Fibroblast of skin of abdomen (primary cell): ENCODE measurements at regions not wholly inside any gene's neighbourhood (a gene's known extent, or its start where the extent isn't known, plus 50 kb on each side); places are given as distances from the start of the nearest gene placed in this dataset.
"Not testable (repeated sequence)": the region's sequence is repeated elsewhere in the genome, so short reads cannot be mapped to it uniquely, and the experiment has no call there.

ENCODE experiments used
- DNase-seq: peaks from one replicate; pipeline ENCODE4 v3.0.0-alpha.2; 2013

DNA sequence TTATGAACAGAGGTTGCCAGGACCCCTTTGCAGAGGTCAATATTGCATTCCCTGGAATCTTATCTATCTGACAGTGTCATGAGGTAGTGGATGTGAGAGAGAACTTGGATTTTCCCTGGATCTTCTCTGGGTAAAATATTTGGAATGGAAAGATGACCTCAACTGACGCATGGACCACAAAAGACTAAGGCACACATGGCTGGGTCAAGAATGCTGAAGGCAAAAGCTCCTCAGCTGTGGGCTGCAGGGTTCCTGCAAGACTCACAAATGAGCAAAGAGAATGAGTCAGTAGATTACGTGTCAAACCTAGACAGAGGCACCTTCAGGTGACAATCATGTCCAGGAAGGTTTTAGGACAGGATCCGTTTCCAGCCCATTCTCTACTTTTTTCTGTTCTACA lies 484.0 kb downstream of the C6orf118 start:
- no peak for DNase-seq

- no peak for DNase-seq
These were observed 491.7 kb downstream of the C6orf118 start for GRCh38 chr6:164817662-164818061.

DNA sequence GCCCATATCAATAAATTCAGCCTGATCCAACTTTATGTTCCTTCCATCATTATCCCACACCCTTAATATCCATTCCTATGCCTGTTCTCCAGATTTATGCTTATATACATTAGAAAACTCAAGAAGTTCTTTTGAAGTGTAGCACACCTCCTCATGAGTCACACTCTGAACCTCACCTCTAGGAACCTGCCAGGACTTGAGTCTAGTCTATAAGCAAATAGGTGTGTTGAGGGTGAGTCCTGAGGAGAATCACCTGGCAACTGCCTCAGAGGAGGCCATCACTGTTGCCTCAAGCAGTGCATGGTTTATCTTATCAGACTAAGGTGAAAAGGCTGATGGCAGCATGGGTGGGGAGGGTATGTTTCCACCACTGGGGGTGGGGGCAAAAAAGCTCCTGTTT lies 496.7 kb downstream of the C6orf118 start:
- DNase-seq, result no peak

DNA sequence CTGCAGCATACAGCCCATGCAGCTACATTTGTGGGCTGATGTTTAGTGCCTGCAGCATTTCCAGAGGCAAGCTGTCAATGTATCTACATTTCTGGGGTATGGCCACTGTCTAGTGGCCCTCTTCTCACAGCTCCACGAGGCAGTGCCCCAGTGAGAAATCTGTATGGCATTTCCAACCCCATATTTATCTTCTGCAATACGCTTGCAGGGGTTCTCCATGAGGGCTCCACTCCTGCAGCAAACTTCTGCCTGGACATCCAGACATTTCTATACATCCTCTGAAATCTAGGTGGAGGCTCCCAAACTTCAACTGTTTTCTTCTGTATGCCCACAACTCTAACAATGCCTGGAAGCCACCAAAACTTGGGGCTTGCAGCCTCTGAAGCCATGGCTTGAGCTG lies 502.3 kb downstream of the C6orf118 start:
- DNase-seq, result no peak

DNA sequence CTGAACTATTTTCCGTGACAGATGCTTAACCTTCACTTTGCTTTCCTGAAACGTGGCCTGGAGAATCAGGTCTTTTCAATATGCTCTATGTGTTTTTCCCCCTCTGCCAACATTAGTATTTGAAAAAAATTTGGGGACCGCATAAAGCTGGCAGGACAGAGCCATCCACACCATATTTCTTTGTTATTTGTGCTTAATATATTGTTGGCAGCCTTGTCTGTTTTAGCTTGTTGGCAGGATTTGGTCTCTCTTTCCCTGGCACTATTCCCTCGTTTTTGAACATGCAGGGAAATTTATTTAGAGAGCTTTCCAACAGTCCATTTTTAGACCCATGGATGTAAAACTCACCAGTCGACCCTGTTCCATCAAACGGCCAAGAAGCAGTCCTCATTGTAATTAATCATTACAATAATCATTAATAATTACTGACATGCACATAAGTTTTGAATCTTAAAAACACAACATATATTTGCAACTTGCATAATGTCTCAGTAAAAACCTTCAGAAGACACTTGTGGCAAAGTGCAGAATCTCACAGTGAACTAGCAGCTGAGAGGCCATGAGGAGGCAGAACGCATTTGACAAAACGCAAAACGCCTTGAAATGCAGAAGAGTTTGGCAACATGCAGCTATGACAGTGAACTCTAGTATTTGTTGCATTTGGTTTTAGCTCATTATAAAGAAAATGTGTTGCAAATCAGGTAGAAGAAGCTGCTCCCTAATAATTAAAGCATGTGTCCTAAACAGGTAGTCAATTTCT lies 514.2 kb downstream of the C6orf118 start:
- DNase-seq, result no peak

GRCh38 chr6:164792666-164793065 lies 516.7 kb downstream of the C6orf118 start:
- no peak for DNase-seq

DNA sequence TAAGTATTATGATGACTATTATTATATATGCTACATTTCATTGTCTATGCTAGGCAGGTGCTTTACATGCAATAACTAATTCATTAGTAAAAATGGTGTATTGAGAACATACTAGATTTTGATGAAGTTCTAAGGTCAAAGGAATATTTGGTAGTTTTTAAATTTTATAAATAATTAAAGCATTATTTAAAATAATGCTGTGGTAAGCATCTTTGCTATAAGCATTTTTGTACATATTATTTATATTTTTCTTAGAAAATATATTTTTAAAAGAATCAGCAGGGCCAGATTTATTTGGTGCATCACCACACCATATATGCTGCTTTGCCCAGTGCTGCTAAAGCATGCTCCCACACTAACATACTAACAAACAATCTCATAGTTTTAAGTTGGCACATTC lies 517.9 kb downstream of the C6orf118 start:
- no peak for DNase-seq

DNA sequence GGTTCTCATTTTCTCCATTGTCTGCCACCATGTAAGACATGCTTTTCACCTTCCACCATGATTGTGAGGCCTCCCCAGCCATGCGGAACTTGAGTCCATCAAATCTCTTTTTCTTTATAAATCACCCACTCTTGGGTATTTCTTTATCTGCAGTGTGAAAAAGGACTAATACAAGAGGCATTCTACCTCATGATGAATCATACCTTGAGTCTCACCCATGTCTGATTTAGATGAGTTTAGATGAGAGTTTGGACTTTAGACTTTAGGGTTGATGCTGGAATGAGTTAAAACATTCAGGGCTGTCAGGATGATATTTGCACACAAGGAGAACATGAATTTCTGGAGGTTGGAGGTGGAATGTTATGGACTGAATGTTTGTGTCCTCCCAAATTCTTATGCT lies 545.6 kb downstream of the C6orf118 start:
- DNase-seq, result no peak

DNA sequence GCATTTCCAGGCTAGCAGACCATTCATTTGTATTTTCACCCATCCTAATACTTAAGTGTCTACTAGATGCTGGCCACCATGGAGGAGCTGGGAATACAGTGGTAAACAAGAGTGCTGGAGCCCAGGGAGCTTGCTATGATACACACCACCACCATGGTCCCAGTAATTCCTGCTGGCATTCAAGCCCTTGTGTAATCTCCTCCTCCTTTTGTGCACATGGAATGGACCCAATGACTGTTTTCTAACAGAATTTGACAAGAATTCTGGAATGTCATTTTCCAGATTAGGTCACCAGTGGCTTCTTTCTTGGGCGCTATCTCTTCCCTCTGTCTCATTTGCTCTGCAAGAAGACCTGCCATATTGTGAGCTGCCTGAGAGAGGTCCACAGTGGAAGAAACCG lies 552.0 kb downstream of the C6orf118 start:
- no peak for DNase-seq

- DNase-seq, result no peak
These were observed 552.7 kb downstream of the C6orf118 start for GRCh38 chr6:164756723-164757122.

DNA sequence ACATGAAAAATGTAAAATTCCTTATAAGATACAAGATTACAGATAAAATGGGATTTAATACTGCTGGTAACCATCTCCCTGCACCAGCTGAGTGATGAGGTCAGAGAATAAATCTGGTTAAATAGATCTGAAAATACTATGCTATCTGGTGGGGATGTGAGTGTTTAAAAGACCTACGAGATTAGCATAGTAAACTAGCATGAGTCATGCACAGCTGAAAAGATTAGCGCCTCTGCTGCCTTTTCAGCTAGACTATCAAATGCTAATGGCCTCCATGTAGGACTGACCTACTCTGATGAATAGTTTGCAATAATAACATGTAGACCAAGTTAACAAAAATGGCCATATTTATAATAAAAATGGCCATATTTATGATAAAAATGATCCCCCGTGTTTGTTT lies 553.3 kb downstream of the C6orf118 start:
- DNase-seq, result peak; percentile 13

GRCh38 chr6:164753517-164753916 lies 555.9 kb downstream of the C6orf118 start:
- peak; percentile 88 for DNase-seq

GRCh38 chr6:164751395-164751794 lies 558.0 kb downstream of the C6orf118 start:
- no peak for DNase-seq

GRCh38 chr6:164750128-164750527 lies 559.3 kb downstream of the C6orf118 start:
- no peak for DNase-seq

- peak; percentile 94 for DNase-seq
These were observed 560.0 kb downstream of the C6orf118 start for GRCh38 chr6:164749221-164750064.

- DNase-seq, result no peak
These were observed 565.1 kb downstream of the C6orf118 start for GRCh38 chr6:164744301-164744700.

GRCh38 chr6:164741938-164742451 lies 567.4 kb downstream of the C6orf118 start:
- DNase-seq, result no peak

GRCh38 chr6:164736090-164736489 lies 573.3 kb downstream of the C6orf118 start:
- DNase-seq, result not testable (repeated sequence)

DNA sequence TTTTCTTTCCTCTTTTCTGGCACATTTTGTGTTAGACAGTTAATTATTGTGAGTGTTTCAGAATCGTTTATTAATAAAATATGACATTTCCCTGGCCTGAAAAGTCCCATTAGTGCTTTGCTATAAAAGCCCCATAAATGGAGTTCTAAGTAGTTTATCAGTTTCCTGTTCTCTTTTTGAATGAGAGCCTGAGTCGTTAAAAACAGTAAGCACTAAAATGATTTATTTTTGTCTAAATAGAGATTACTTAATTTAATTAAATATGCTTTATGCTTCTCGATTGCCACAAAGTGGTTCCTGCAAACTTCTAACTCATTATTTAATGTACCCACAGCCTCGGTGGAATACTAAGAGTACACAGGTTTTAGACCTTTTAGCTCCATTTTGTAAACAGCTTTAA lies 577.9 kb downstream of the C6orf118 start:
- no peak for DNase-seq

DNA sequence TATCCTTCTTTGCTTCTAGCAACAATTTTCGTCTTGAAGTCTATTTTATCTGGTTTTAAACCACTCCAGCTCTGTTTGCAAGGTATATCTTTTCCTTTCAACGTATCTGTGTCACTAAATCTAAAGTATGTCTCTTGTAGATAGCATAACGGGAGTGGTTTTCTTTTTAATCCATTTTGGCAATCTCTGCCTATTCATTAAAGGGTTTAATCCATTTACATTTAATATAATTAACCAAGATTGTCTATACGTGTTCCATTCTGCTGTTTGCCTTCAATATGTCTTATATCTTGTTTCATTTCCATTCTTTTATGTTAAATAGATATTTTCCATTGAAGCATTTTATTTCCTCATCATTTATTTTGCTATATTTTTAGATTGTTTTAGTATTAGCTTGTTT lies 587.9 kb downstream of the C6orf118 start:
- no peak for DNase-seq

DNA sequence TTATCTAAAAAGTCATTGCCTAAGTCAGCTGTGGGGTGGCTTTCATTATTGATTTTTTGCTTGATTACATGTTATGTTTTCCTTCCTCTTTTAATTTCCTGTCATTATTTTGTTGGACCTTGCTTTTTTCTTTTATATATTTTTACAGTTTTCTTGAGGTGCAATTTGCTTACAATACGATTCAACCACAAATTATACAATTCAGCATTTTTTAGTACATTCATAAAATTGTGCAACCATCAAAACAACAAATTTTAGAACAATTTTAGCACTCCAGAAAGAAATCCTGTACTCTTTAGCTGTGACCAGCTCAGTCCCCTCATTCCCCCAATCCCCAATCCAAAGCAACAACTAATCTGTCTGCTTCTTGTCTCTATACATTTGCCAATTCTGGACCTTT lies 608.9 kb downstream of the C6orf118 start:
- DNase-seq, result no peak

GRCh38 chr6:164695896-164696295 lies 613.5 kb downstream of the C6orf118 start:
- DNase-seq, result no peak

DNA sequence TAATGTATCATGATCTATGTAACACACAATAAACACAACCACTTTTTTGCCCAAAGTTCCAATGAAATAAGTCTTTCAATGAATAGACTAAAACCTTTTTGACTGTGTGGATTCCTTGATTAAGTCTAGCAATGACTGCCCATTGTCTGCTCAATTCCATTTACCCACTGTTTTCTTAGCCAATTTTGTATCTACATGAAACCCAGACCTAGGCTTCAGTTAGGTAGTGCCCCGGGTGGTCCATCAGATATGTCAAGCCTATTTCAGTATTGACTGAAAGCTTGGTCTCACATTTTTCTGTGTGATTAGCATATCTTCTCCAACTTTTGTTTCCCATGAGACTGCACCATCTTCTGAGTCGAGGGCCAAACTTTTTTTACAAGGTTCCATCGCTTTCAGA lies 615.0 kb downstream of the C6orf118 start:
- DNase-seq, result no peak

DNA sequence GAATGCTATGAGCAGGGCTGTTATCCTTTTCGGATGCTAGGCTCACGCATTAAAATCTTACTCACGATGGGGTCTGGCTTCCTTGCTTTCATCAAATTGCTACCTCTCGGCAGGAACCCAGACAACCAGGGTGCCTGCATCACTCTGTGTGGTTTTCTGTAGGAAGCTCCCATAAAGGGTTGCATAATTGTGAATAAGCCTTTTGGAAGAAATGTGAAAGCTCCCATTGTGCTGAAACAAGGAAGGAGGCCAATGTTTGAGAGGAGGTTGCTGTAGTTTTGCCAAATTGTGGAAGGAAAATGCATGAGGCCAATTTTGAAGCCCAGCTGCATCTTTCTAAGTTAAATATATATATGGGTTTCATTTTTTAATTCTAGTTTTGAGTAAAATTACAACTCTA lies 615.5 kb downstream of the C6orf118 start:
- peak; percentile 3 for DNase-seq
